Kidney (tissue), 13 donors: ENCODE measurements at regions not wholly inside any gene's neighbourhood (a gene's known extent, or its start where the extent isn't known, plus 50 kb on each side); places are given as distances from the start of the nearest gene placed in this dataset.

Experiments
- DNase-seq, 5 donors: peaks; one replicate each; pipeline ENCODE4 v3.0.0-alpha.2; 2013 to 2020
- FAIRE-seq: peaks from 2 replicates; lab custom pipeline; 2012; peaks lifted over from hg19 to GRCh38; lab: Jason Lieb, UNC
- H3K27ac ChIP-seq, 2 donors: one replicate each; pipeline ENCODE4 v1.7.0; 2013; ENCODE audit warnings: low read depth in 2 of 2, low read length in 2 of 2, inconsistent platforms in 1 of 2
- H3K27me3 ChIP-seq: one replicate; pipeline ENCODE4 v1.7.1; 2013; ENCODE audit warnings: low read length, inconsistent platforms; ENCODE audit not compliant: control insufficient read depth, insufficient read depth
- H3K36me3 ChIP-seq, 3 donors: one replicate each; pipeline versions ENCODE4 v1.7.0 to v1.7.1; 2013; ENCODE audit warnings: low read length in 3 of 3, control low read depth in 1 of 3, inconsistent platforms in 1 of 3; ENCODE audit not compliant: insufficient read depth in 3 of 3, control insufficient read depth in 2 of 3
- H3K4me1 ChIP-seq, 3 donors: one replicate each; pipeline versions ENCODE4 v1.7.0 to v1.7.1; 2013; ENCODE audit warnings: low read length in 3 of 3, inconsistent platforms in 1 of 3, low read depth in 1 of 3; ENCODE audit not compliant: control insufficient read depth in 2 of 3, insufficient read depth in 2 of 3
- H3K4me3 ChIP-seq, 3 donors: one replicate each; pipeline versions ENCODE4 v1.7.0 to v1.8.1; 2013; ENCODE audit warnings: low read length in 3 of 3, control low read depth in 1 of 3, inconsistent platforms in 1 of 3
- H3K9ac ChIP-seq, 3 donors: one replicate each; pipeline versions ENCODE4 v1.7.0 to v1.7.1; 2013; ENCODE audit warnings: low read length in 3 of 3, control low read depth in 1 of 3, inconsistent platforms in 1 of 3
- H3K9me3 ChIP-seq, 3 donors: one replicate each; pipeline versions ENCODE4 v1.7.0 to v1.7.1; 2013; ENCODE audit warnings: low read length in 3 of 3, control low read depth in 1 of 3, inconsistent platforms in 1 of 3; ENCODE audit not compliant: control insufficient read depth in 2 of 3, insufficient read depth in 1 of 3
- CTCF ChIP-seq: IDR thresholded peaks from 3 replicates; pipeline ENCODE4 v1.5.1; 2012; ENCODE audit warnings: mild to moderate bottlenecking, moderate library complexity, borderline replicate concordance; ENCODE audit not compliant: insufficient read depth; ENCODE audit errors: extremely low read depth
- intact Hi-C: fragments of 100-400 bp; cut with DNase I; formaldehyde crosslinking; loops from one replicate; pipeline ENCODE4 v1.11.1; 2022
- donor health status: control.
- donor health status: control.
- donor health status: control.
- donor health status: control.
- donor health status: control.
- donor health status: DM: yes; HTN: yes; CAD: no.
- donor health status: Normal renal cell carcinoma (clear cell type).

- intact Hi-C loops, result no loop called here
- no peak for TF ChIP-seq CTCF
- no peaks in the 10 kb centered on the region for H3K36me3 ChIP-seq
- H3K9ac ChIP-seq, result no peak overlapping the region
- H3K27ac ChIP-seq, result no peak overlapping the region
- no peaks in the 10 kb centered on the region for H3K9me3 ChIP-seq
- H3K4me3 ChIP-seq, result no peak overlapping the region
- FAIRE-seq (no peak), DNase-seq (no peak)
- no peaks in the 10 kb centered on the region for H3K27me3 ChIP-seq
- no peaks in the 10 kb centered on the region for H3K4me1 ChIP-seq
Measured at GRCh38 chr12:58443981-58444371, 476.3 kb downstream of the LRIG3 start.

GRCh38 chr12:58450868-58451482, 469.3 kb downstream of the LRIG3 start:
- no peak overlapping the region for H3K27ac ChIP-seq
- no peak for DNase-seq
- no peak for TF ChIP-seq CTCF
- FAIRE-seq, result no peak
- H3K9ac ChIP-seq, result no peak overlapping the region
- intact Hi-C loops, result no loop called here
- no peak overlapping the region for H3K4me3 ChIP-seq
- no peaks in the 10 kb centered on the region for H3K4me1 ChIP-seq
- no peaks in the 10 kb centered on the region for H3K9me3 ChIP-seq
- H3K36me3 ChIP-seq, result no peaks in the 10 kb centered on the region
- H3K27me3 ChIP-seq, result no peaks in the 10 kb centered on the region

GRCh38 chr12:58452546-58452945, 467.8 kb downstream of the LRIG3 start:
- no peaks in the 10 kb centered on the region for H3K9me3 ChIP-seq
- H3K27me3 ChIP-seq, result no peaks in the 10 kb centered on the region
- intact Hi-C loops, result no loop called here
- no peak for FAIRE-seq
- H3K4me1 ChIP-seq, result no peaks in the 10 kb centered on the region
- H3K27ac ChIP-seq, result no peak overlapping the region
- no peak overlapping the region for H3K4me3 ChIP-seq
- H3K9ac ChIP-seq, result no peak overlapping the region
- no peak for TF ChIP-seq CTCF
- no peak for DNase-seq
- no peaks in the 10 kb centered on the region for H3K36me3 ChIP-seq

GRCh38 chr12:58453306-58453705, 467.0 kb downstream of the LRIG3 start:
- Histone ChIP-seq H3K36me3 (no peaks in the 10 kb centered on the region), H3K4me3 (no peak overlapping the region), H3K27ac (no peak overlapping the region), H3K27me3 (no peaks in the 10 kb centered on the region), H3K4me1 (no peaks in the 10 kb centered on the region), H3K9me3 (no peaks in the 10 kb centered on the region), H3K9ac (no peak overlapping the region)
- TF ChIP-seq CTCF, result no peak
- DNase-seq (no peak), FAIRE-seq (no peak)
- intact Hi-C loops, result no loop called here
